Gastrocnemius medialis (tissue), 4 donors: ENCODE measurements at regions not wholly inside any gene's neighbourhood (a gene's known extent, or its start where the extent isn't known, plus 50 kb on each side); places are given as distances from the start of the nearest gene placed in this dataset.
A peak's percentile ranks its signal among the peaks of the same experiment; 100 is the strongest.

Experiments
- ATAC-seq, 2 donors: fragments of 150-250 bp; one replicate each; pipeline ENCODE4 v1.9.1; 2016
- DNase-seq, 2 donors: peaks; one replicate each; pipeline ENCODE4 v3.0.0-alpha.2; 2019
- H3K27ac ChIP-seq, 4 donors: fragments of 200-600 bp; sonication (generic); 1 replicate in 1 of 4; 2 replicates in 3 of 4; pipeline ENCODE4 v1.5.1; 2016 to 2018; ENCODE audit warnings: mild to moderate bottlenecking in 2 of 4, moderate library complexity in 1 of 4
- H3K27me3 ChIP-seq, 3 donors: fragments of 200-600 bp; sonication (generic) in 2 of 3; 1 replicate in 1 of 3; 2 replicates in 2 of 3; pipeline versions ENCODE4 v1.5.1 to v1.6.0; 2016 to 2019; ENCODE audit warnings: mild to moderate bottlenecking in 1 of 3, moderate library complexity in 1 of 3
- H3K36me3 ChIP-seq, 2 donors: fragments of 200-600 bp; sonication (generic) in 1 of 2; one replicate each; pipeline ENCODE4 v1.5.1; 2017 to 2018
- H3K4me1 ChIP-seq, 2 donors: fragments of 200-600 bp; sonication (generic) in 1 of 2; one replicate each; pipeline ENCODE4 v1.5.1; 2016 to 2017; ENCODE audit warnings: mild to moderate bottlenecking in 2 of 2
- H3K4me3 ChIP-seq, 4 donors: fragments of 200-600 bp; sonication (generic) in 3 of 4; 1 replicate in 1 of 4; 2 replicates in 3 of 4; pipeline ENCODE4 v1.5.1; 2016 to 2019; ENCODE audit warnings: mild to moderate bottlenecking in 2 of 4
- H3K9me3 ChIP-seq, 3 donors: fragments of 200-600 bp; sonication (generic) in 2 of 3; 1 replicate in 1 of 3; 2 replicates in 2 of 3; pipeline ENCODE4 v1.5.1; 2016 to 2019
- POLR2A ChIP-seq, 2 donors: fragments of 450-650 bp; IDR thresholded peaks; one replicate each; pipeline ENCODE4 v1.6.1; 2017; ENCODE audit warnings: antibody characterized with exemption in 2 of 2, mild to moderate bottlenecking in 2 of 2, moderate library complexity in 2 of 2
- in situ Hi-C, 4 donors: fragments of 200-750 bp; cut with MboI; loops; one replicate each; pipeline versions ENCODE4 v1.15.0 to v1.8.0; 2017; ENCODE audit warnings: low sequenced_read_pairs in 4 of 4
- intact Hi-C: fragments of 100-400 bp; cut with DNase I; formaldehyde crosslinking; loops from one replicate; pipeline ENCODE4 v1.15.1; 2023; ENCODE audit warnings: low total_unique reads
- TF ChIP-seq, protein P1 (sequence below), 5 experiments: fragments of 450-650 bp in 3 of 5; fragments of 200-600 bp in 2 of 5; sonication (generic) in 2 of 5; IDR thresholded peaks in 4 of 5; conservative IDR thresholded peaks in 1 of 5; 1 replicate in 4 of 5; 2 replicates in 1 of 5; pipeline ENCODE4 v1.5.1; 2016 to 2019; ENCODE audit warnings: antibody characterized with exemption in 5 of 5, mild to moderate bottlenecking in 3 of 5, moderate library complexity in 3 of 5

- DNase-seq (no peak), ATAC-seq (no peak)
- Histone ChIP-seq H3K27me3 (no peaks in the 10 kb centered on the region), H3K27ac (no peak overlapping the region), H3K4me1 (no peaks in the 10 kb centered on the region), H3K9me3 (no peaks in the 10 kb centered on the region), H3K4me3 (no peak overlapping the region), H3K36me3 (no peaks in the 10 kb centered on the region)
- no peak for TF ChIP-seq POLR2A (IDR thresholded peaks at IDR 0.05)
- TF ChIP-seq, protein P1, sequence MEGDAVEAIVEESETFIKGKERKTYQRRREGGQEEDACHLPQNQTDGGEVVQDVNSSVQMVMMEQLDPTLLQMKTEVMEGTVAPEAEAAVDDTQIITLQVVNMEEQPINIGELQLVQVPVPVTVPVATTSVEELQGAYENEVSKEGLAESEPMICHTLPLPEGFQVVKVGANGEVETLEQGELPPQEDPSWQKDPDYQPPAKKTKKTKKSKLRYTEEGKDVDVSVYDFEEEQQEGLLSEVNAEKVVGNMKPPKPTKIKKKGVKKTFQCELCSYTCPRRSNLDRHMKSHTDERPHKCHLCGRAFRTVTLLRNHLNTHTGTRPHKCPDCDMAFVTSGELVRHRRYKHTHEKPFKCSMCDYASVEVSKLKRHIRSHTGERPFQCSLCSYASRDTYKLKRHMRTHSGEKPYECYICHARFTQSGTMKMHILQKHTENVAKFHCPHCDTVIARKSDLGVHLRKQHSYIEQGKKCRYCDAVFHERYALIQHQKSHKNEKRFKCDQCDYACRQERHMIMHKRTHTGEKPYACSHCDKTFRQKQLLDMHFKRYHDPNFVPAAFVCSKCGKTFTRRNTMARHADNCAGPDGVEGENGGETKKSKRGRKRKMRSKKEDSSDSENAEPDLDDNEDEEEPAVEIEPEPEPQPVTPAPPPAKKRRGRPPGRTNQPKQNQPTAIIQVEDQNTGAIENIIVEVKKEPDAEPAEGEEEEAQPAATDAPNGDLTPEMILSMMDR (IDR thresholded peaks at IDR 0.05 in 4 of 5, conservative IDR thresholded peaks at IDR 0.05 in 1 of 5), result no peak
- in situ Hi-C loops (no loop called here), intact Hi-C loops (no loop called here)
These were observed 187.5 kb downstream of the ICE1 start for GRCh38 chr5:5609935-5610334.

- peak; percentile 66 to 95 for ATAC-seq
- in situ Hi-C loops, result no loop called here
- DNase-seq, result peak in 1 of 2 donors; percentile 60
These were observed 182.8 kb downstream of the ICE1 start for GRCh38 chr5:5605170-5605764.

GRCh38 chr5:5602554-5602953 is 180.1 kb downstream of the ICE1 start:
- Histone ChIP-seq H3K27ac (no peak overlapping the region), H3K4me1 (no peaks in the 10 kb centered on the region), H3K27me3 (no peaks in the 10 kb centered on the region), H3K9me3 (no peaks in the 10 kb centered on the region), H3K4me3 (no peak overlapping the region), H3K36me3 (no peaks in the 10 kb centered on the region)
- intact Hi-C loops (no loop called here), in situ Hi-C loops (no loop called here)
- TF ChIP-seq POLR2A (IDR thresholded peaks at IDR 0.05), result no peak
- TF ChIP-seq, protein P1 (IDR thresholded peaks at IDR 0.05 in 4 of 5, conservative IDR thresholded peaks at IDR 0.05 in 1 of 5), result no peak
- DNase-seq, result no peak
- no peak for ATAC-seq

More at GRCh38 chr5:5605170-5605764, 182.8 kb downstream of the ICE1 start:
- H3K36me3 ChIP-seq, result no peaks in the 10 kb centered on the region
- no peaks in the 10 kb centered on the region for H3K9me3 ChIP-seq
- no peak for TF ChIP-seq POLR2A (IDR thresholded peaks at IDR 0.05)
- TF ChIP-seq, protein P1 (IDR thresholded peaks at IDR 0.05 in 4 of 5, conservative IDR thresholded peaks at IDR 0.05 in 1 of 5), result no peak
- H3K4me3 ChIP-seq, result no peak overlapping the region
- no peak overlapping the region for H3K27ac ChIP-seq
- H3K4me1 ChIP-seq, result no peaks in the 10 kb centered on the region
- H3K27me3 ChIP-seq, result no peaks in the 10 kb centered on the region
- intact Hi-C loops, result no loop called here

GRCh38 chr5:5598547-5599113 is 176.2 kb downstream of the ICE1 start:
- no peak overlapping the region for H3K4me3 ChIP-seq
- DNase-seq (no peak), ATAC-seq (no peak)
- no peaks in the 10 kb centered on the region for H3K9me3 ChIP-seq
- in situ Hi-C loops, result no loop called here
- no peak overlapping the region for H3K27ac ChIP-seq
- no peaks in the 10 kb centered on the region for H3K27me3 ChIP-seq
- no peaks in the 10 kb centered on the region for H3K36me3 ChIP-seq
- intact Hi-C loops, result no loop called here
- H3K4me1 ChIP-seq, result peaks cover 0 to under 1% of the 10 kb centered on the region in 2 donors
- TF ChIP-seq POLR2A (IDR thresholded peaks at IDR 0.05), result no peak
- TF ChIP-seq, protein P1 (IDR thresholded peaks at IDR 0.05 in 4 of 5, conservative IDR thresholded peaks at IDR 0.05 in 1 of 5), result no peak
